Mucosa of rectum (tissue), 2 donors: ENCODE measurements at regions not wholly inside any gene's neighbourhood (a gene's known extent, or its start where the extent isn't known, plus 50 kb on each side); places are given as distances from the start of the nearest gene placed in this dataset.
A peak's percentile ranks its signal among the peaks of the same experiment; 100 is the strongest.

Experiments
- H3K27ac ChIP-seq, 2 donors: one replicate each; pipeline ENCODE4 v1.7.0; 2013; ENCODE audit warnings: inconsistent platforms in 2 of 2, low read depth in 2 of 2, low read length in 2 of 2
- H3K27me3 ChIP-seq, 2 donors: one replicate each; pipeline ENCODE4 v1.7.0; 2013; ENCODE audit warnings: low read length in 2 of 2; ENCODE audit not compliant: control insufficient read depth in 2 of 2, insufficient read depth in 2 of 2
- H3K36me3 ChIP-seq, 2 donors: one replicate each; pipeline ENCODE4 v1.7.0; 2013; ENCODE audit warnings: low read length in 2 of 2; ENCODE audit not compliant: control insufficient read depth in 2 of 2, insufficient read depth in 2 of 2
- H3K4me1 ChIP-seq, 2 donors: one replicate each; pipeline ENCODE4 v1.7.0; 2013; ENCODE audit warnings: low read length in 2 of 2, mild to moderate bottlenecking in 1 of 2; ENCODE audit not compliant: control insufficient read depth in 2 of 2, insufficient read depth in 2 of 2
- H3K4me3 ChIP-seq, 2 donors: one replicate each; pipeline ENCODE4 v1.7.0; 2013; ENCODE audit warnings: low read length in 2 of 2
- H3K9ac ChIP-seq, 2 donors: one replicate each; pipeline ENCODE4 v1.7.0; 2013; ENCODE audit warnings: low read length in 2 of 2, low read depth in 1 of 2, mild to moderate bottlenecking in 1 of 2
- H3K9me3 ChIP-seq, 2 donors: one replicate each; pipeline ENCODE4 v1.7.0; 2013; ENCODE audit warnings: low read length in 2 of 2; ENCODE audit not compliant: control insufficient read depth in 2 of 2
- donor health status: healthy.
- donor health status: Normal muscosa, but diverticular disease.

GRCh38 chr5:57693488-57694305 is 211.1 kb upstream of the ACTBL2 start:
- Histone ChIP-seq H3K9me3 (no peaks in the 10 kb centered on the region), H3K9ac (no peak overlapping the region), H3K4me1 (no peaks in the 10 kb centered on the region), H3K27ac (no peak overlapping the region), H3K36me3 (no peaks in the 10 kb centered on the region), H3K27me3 (no peaks in the 10 kb centered on the region), H3K4me3 (no peak overlapping the region)

GRCh38 chr5:57692582-57693487 is 210.2 kb upstream of the ACTBL2 start:
- Histone ChIP-seq H3K4me1 (no peaks in the 10 kb centered on the region), H3K27ac (peak overlapping the region in 1 of 2 donors; percentile 23), H3K27me3 (no peaks in the 10 kb centered on the region), H3K9ac (no peak overlapping the region), H3K36me3 (no peaks in the 10 kb centered on the region), H3K4me3 (no peak overlapping the region), H3K9me3 (no peaks in the 10 kb centered on the region)

GRCh38 chr5:57690724-57691123 is 208.1 kb upstream of the ACTBL2 start:
- Histone ChIP-seq H3K36me3 (no peaks in the 10 kb centered on the region), H3K9me3 (no peaks in the 10 kb centered on the region), H3K4me3 (no peak overlapping the region), H3K27me3 (no peaks in the 10 kb centered on the region), H3K9ac (no peak overlapping the region), H3K4me1 (no peaks in the 10 kb centered on the region), H3K27ac (no peak overlapping the region)

GRCh38 chr5:57687596-57687995 is 205.0 kb upstream of the ACTBL2 start:
- H3K4me1 ChIP-seq, result no peaks in the 10 kb centered on the region
- H3K27me3 ChIP-seq, result no peaks in the 10 kb centered on the region
- no peak overlapping the region for H3K4me3 ChIP-seq
- H3K9ac ChIP-seq, result no peak overlapping the region
- H3K9me3 ChIP-seq, result no peaks in the 10 kb centered on the region
- H3K36me3 ChIP-seq, result no peaks in the 10 kb centered on the region
- H3K27ac ChIP-seq, result no peak overlapping the region

- Histone ChIP-seq H3K4me1 (no peaks in the 10 kb centered on the region), H3K27ac (no peak overlapping the region), H3K36me3 (no peaks in the 10 kb centered on the region), H3K27me3 (no peaks in the 10 kb centered on the region), H3K9ac (no peak overlapping the region), H3K9me3 (no peaks in the 10 kb centered on the region), H3K4me3 (no peak overlapping the region)
Measured at GRCh38 chr5:57685516-57686255, 203.1 kb upstream of the ACTBL2 start.

GRCh38 chr5:57684299-57684702 is 201.7 kb upstream of the ACTBL2 start:
- no peak overlapping the region for H3K9ac ChIP-seq
- no peak overlapping the region for H3K27ac ChIP-seq
- no peaks in the 10 kb centered on the region for H3K36me3 ChIP-seq

GRCh38 chr5:57683036-57683630 is 200.5 kb upstream of the ACTBL2 start:
- Histone ChIP-seq H3K9ac (no peak overlapping the region), H3K9me3 (no peaks in the 10 kb centered on the region), H3K27me3 (no peaks in the 10 kb centered on the region), H3K4me3 (no peak overlapping the region), H3K4me1 (no peaks in the 10 kb centered on the region), H3K27ac (no peak overlapping the region), H3K36me3 (no peaks in the 10 kb centered on the region)

More at GRCh38 chr5:57684299-57684702, 201.7 kb upstream of the ACTBL2 start:
- no peaks in the 10 kb centered on the region for H3K27me3 ChIP-seq
- H3K9me3 ChIP-seq, result no peaks in the 10 kb centered on the region
- no peaks in the 10 kb centered on the region for H3K4me1 ChIP-seq
- H3K4me3 ChIP-seq, result no peak overlapping the region

- Histone ChIP-seq H3K27me3 (no peaks in the 10 kb centered on the region), H3K4me1 (no peaks in the 10 kb centered on the region), H3K9ac (no peak overlapping the region), H3K4me3 (no peak overlapping the region), H3K27ac (no peak overlapping the region), H3K9me3 (no peaks in the 10 kb centered on the region), H3K36me3 (no peaks in the 10 kb centered on the region)
Measured at GRCh38 chr5:57681942-57682341, 199.3 kb upstream of the ACTBL2 start.

GRCh38 chr5:57680686-57681085 is 198.1 kb upstream of the ACTBL2 start:
- H3K36me3 ChIP-seq, result no peaks in the 10 kb centered on the region
- no peak overlapping the region for H3K27ac ChIP-seq
- H3K4me1 ChIP-seq, result no peaks in the 10 kb centered on the region
- no peaks in the 10 kb centered on the region for H3K27me3 ChIP-seq
- H3K4me3 ChIP-seq, result no peak overlapping the region
- H3K9me3 ChIP-seq, result no peaks in the 10 kb centered on the region
- H3K9ac ChIP-seq, result no peak overlapping the region
